NCI-H2107 treated with DMSO at 0.1 percent for 48 hours (cell line): ENCODE measurements at regions not wholly inside any gene's neighbourhood (a gene's known extent, or its start where the extent isn't known, plus 50 kb on each side); places are given as distances from the start of the nearest gene placed in this dataset.

Source experiments
- DNase-seq: peaks from one replicate; lab custom pipeline; 2025; ENCODE audit not compliant: unreplicated experiment; lab: John Stamatoyannopoulos, UW

DNA sequence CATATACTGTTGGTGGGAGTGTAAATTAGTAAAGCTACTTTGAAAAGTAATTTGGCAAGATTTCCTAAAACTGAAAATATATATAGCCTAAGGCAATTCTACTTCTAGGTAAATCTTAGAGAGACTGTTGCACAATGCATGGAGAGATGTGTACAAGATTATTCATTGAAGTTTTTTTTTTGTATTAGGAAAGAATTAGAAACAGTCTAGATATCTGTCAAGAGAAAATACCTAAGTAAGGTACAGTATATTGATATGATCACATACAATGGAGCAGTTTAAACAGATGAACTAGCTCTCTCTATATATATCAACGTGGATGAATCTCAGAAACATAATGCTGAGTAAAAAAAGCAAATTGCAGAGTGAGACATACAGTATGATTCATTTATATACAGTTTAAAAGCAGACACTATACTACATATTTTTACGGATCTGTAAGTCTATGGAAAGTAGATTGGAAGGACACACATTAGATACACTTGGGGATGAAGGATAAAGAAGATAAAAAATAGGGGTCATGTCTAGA is 59.3 kb upstream of the ACVR1 start:
- DNase-seq, result no peak

DNA sequence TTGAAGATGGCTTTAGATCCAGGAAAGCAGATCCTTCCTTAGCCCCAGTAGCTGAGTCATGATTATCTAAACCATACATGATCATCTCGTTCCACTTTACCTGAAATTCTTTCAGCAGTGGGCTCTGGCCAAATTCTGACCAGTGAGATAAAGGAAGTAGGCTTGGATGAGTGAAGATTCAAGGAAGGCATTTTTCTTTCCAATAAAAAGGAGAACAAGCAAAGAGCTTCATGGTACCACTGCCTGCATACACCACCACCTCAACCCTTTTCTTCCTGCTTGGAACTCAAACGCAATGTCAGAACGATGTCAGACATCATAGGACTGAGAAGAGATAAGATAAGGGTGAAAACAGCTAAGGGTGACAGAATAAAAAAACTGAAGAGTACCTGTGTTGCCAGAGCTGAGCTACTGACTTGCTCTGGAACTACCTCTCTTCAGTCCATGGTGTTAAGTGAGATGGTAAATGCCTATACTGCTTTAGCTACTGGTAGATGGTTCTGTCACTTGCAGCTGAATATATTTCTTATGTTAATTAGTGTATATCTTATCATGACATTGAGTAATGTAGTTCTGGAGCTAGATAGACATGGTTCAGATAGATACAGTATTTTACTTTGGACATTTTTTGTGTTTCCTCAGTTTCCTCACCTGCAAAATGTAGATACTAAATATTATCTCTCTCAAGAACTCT is 58.7 kb upstream of the ACVR1 start:
- DNase-seq, result no peak

DNA sequence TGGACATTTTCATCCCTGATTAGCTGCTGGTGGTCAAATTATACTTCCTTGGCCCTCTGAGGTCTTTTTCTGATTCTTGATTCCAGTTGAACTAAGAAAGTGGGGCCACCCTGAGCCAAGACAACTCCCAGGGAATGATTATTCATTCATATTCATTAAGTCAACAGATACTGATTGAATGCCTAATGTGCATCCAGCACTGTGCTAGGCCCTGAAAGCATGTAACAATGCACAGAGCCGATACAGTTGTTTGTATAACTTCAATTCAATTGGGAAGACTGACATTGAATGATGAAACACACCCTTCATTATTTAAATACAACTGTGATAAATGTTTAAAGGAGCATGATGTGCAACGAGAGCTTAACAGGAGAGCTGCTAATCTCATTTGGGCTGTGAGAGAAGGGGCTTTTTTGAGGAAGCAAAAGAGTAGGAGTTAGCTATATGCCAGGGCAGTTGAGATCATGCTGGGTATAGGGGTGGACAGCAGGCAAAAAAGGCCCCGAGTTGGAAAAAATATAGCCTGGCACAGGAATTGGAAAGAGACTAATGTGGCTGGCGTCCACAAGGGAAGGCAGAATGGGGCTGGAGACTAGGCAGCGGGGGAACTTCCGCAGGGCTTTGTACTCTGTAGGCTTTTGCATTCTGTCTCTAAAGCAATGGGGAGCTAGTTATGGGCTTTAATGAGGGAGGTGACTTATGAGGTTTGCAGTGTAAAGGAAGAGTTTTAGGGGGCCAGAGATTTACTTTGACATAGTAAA is 57.2 kb upstream of the ACVR1 start:
- DNase-seq, result no peak

DNA sequence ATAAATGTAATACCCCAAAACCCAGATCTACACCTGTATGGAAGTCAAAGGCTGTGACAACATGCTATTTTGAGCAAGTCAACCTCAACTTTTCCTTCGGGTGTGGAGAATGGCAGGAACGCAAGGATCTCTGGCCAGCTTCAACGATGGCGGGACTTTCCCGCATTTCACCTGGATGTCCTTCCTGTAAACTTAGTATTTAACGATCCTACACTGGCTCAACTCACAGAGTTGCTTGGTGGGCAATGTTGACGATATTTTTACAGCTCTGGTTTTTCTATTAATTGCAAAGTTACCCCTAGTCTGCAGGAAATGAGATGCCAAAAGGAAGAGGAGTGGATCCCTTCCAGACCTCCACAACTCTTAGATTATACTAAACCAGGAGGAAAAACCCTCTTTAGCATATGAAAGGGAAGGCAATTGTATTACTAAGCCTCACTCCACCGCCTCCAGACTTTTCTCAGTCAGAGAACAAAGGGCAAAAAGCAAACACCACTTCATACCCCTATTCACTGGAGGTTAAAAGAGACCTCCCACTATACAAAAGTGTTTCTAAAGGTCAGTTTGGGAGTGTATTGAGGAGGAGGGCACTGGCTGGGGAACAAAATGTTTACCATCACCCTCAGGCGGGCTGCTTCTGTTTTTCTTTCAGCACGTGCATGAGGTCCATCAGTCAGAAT is 56.5 kb upstream of the ACVR1 start:
- peak; percentile 45 for DNase-seq

DNA sequence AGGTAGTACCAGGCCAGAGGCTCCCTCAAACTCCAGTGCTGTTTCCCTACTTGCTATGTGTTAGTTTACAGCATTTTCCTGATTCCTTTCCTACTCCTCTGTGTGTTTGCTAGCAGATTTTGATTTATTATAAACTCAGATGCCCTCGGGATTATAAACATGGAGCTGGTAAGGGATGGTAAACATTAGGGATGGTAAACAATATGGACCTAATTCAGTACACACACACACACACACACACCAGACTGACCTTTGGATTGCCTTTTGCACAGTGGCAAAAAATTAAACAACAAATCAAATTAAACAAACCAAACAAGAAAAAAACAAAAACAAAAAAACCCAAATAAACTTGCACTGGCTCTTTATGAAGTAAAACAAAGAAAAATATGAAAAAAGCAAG is 55.4 kb upstream of the ACVR1 start:
- no peak for DNase-seq

DNA sequence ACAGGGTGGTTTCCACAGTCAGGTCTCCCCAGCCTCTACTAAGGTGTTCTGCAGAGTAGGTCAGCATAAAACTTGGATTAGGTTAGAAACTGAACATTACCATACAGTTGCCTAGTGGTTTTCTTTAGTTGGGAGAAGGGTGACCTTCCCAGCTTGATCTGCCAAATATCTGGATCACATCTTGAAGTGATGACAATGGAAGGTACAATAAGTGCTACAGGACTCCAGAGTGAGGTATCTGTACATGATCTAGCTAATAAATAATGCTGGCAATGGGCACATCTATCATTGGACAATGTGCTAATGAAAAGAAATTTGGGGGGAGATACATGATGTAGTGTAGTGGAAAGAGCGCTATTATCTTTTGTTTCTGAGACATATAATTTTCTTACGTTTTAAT is 54.6 kb upstream of the ACVR1 start:
- no peak for DNase-seq

DNA sequence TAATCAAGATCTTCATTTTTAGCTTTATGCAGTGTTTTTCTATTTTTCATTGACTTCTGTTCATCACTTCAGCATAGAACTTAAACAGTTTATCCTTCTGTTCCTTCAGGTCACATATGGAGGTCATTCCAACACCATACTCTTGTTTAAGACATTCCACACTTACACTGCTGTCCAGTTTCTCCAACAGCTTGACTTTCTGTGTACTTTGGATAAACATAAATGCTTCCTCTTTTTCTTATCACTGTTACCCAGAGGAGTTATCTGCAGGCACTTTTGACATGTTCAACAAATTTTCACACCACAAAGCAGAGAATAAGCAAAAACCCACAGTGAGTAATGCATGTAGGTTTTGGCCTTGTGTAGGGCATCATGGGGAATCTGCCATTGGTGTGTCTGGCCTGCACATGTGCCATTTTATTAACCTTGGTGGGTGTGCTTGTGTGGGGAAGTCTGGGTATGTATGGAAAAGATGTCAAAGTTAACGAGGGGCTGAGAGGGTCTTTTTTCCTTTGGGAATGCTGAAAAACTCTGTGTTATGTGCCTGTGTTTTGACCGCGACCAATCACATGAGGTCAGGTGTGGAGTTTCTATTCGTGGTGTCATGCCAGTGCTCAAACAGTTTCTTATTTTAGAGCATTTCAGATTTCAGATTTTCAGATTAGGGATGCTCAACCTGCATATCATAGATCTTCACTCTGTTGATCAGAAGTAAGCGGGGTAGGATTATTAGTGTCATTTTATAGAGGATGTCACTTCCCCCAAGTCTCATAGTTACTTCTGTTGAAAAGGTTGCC is 53.9 kb upstream of the ACVR1 start:
- no peak for DNase-seq

DNA sequence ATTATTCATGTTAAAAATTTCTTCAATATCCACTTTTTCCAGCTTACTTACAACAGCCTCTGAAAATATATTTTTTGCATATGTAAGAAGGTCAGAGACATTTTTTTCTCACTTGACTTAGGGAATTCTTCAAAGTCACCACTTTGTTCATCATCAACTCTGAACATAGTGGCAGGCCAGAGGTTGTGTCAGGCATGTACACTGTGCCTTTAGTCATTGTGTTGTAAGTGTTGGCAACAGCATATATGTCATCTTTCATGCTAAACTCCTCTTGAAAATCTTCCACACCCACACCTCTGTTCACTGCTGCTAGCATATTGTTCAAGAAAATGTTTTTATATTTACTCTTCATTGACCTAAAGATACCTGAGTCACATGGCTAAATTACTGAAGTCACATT is 52.2 kb upstream of the ACVR1 start:
- DNase-seq, result no peak

DNA sequence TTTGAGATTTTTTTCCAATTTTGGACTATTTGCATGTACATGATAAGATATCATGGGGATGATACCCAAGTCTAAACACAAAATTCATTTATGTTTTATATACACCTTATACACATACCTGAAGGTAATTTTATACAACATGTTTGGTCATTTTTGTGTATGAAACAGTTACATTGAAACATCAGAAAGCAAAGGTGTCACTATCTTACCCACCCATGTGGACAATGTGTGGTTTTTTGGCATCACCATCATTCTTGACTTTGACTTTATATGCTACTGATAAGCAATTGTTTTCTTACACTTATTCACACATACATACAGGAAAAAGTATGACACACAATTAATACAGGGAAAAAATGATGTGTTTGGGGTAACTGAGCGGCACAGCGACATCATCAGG is 51.0 kb upstream of the ACVR1 start:
- no peak for DNase-seq
